Keratinocyte (primary cell): ENCODE measurements at regions not wholly inside any gene's neighbourhood (a gene's known extent, or its start where the extent isn't known, plus 50 kb on each side); places are given as distances from the start of the nearest gene placed in this dataset.

Experiments
- EZH2 ChIP-seq: IDR thresholded peaks from one replicate; pipeline ENCODE4 v1.6.1; 2012; ENCODE audit warnings: inconsistent platforms, mild to moderate bottlenecking, low read length, moderate library complexity
- TF ChIP-seq, protein P1 (sequence below), 3 experiments: IDR thresholded peaks in 1 of 3; conservative IDR thresholded peaks in 1 of 3; optimal IDR thresholded peaks in 1 of 3; 2 replicates in 2 of 3; 3 replicates in 1 of 3; pipeline versions ENCODE3 to v1.5.1; 2011; ENCODE audit warnings: low read length in 3 of 3, mild to moderate bottlenecking in 3 of 3, moderate library complexity in 2 of 3, control low read depth in 1 of 3, inconsistent platforms in 1 of 3; ENCODE audit not compliant: insufficient read depth in 2 of 3; ENCODE audit errors: extremely low read depth in 1 of 3

DNA sequence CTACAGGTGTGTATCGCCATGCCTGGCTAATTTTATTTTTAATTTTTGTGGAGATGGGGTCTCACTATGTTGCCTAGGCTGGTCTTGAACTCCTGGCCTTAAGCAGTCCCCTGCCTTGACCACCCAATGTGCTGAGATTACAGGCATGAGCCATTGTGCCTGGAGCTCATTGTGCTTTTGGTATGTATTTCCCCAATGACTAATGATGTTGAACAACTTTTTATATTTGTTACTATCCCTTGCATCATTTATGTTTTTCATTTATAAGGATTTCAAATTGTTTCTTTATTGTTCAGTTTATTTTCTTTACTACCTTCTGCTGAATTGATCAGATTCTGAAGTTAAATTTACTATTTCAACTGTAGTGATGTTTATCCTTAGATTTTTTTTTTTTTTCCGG, 199.7 kb downstream of the CEP135 start:
- TF ChIP-seq, protein P1, sequence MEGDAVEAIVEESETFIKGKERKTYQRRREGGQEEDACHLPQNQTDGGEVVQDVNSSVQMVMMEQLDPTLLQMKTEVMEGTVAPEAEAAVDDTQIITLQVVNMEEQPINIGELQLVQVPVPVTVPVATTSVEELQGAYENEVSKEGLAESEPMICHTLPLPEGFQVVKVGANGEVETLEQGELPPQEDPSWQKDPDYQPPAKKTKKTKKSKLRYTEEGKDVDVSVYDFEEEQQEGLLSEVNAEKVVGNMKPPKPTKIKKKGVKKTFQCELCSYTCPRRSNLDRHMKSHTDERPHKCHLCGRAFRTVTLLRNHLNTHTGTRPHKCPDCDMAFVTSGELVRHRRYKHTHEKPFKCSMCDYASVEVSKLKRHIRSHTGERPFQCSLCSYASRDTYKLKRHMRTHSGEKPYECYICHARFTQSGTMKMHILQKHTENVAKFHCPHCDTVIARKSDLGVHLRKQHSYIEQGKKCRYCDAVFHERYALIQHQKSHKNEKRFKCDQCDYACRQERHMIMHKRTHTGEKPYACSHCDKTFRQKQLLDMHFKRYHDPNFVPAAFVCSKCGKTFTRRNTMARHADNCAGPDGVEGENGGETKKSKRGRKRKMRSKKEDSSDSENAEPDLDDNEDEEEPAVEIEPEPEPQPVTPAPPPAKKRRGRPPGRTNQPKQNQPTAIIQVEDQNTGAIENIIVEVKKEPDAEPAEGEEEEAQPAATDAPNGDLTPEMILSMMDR (optimal IDR thresholded peaks at IDR 0.05 in 1 of 3, IDR thresholded peaks at IDR 0.05 in 1 of 3, conservative IDR thresholded peaks at IDR 0.05 in 1 of 3; ENCODE audit: extremely low read depth in 1 of 3, insufficient read depth in 2 of 3, low read length in 3 of 3) = no peak
- TF ChIP-seq EZH2 = no peak
